SK-N-SH (cell line): ENCODE measurements at regions not wholly inside any gene's neighbourhood (a gene's known extent, or its start where the extent isn't known, plus 50 kb on each side); places are given as distances from the start of the nearest gene placed in this dataset.

ENCODE experiments used
- CTCF ChIP-seq: fragments of 200-600 bp; sonication (generic); IDR thresholded peaks from 2 replicates; pipeline ENCODE4 v1.6.1; 2017; ENCODE audit warnings: antibody characterized with exemption, mild to moderate bottlenecking, moderate library complexity
- EP300 ChIP-seq, 2 experiments: IDR thresholded peaks; 2 replicates each; pipeline versions ENCODE4 v1.4.0 to v1.6.1; 2012; ENCODE audit warnings: borderline replicate concordance in 1 of 2, low read depth in 1 of 2, low read length in 1 of 2
- SMC3 ChIP-seq: IDR thresholded peaks from 2 replicates; pipeline ENCODE4 v1.6.1; 2012; ENCODE audit warnings: low read depth, low read length, improper control_type of control experiment
- YY1 ChIP-seq: IDR thresholded peaks from 2 replicates; pipeline ENCODE4 v1.4.0; 2012; ENCODE audit warnings: low read depth, mild to moderate bottlenecking

GRCh38 chr6:164095056-164095455 lies 680.5 kb downstream of the QKI start:
- TF ChIP-seq CTCF (no peak), YY1 (no peak), SMC3 (no peak), EP300 (IDR thresholded peaks at IDR 0.05; ENCODE audit: borderline replicate concordance in 1 of 2, low read depth in 1 of 2, low read length in 1 of 2) (no peak)
